NCI-H187 (cell line): ENCODE measurements at regions not wholly inside any gene's neighbourhood (a gene's known extent, or its start where the extent isn't known, plus 50 kb on each side); places are given as distances from the start of the nearest gene placed in this dataset.
"Not testable (repeated sequence)": the region's sequence is repeated elsewhere in the genome, so short reads cannot be mapped to it uniquely, and the experiment has no call there.

Experiments used
- DNase-seq, 2 experiments: peaks; one replicate each; lab custom pipeline; 2025; lab: John Stamatoyannopoulos, UW

DNA sequence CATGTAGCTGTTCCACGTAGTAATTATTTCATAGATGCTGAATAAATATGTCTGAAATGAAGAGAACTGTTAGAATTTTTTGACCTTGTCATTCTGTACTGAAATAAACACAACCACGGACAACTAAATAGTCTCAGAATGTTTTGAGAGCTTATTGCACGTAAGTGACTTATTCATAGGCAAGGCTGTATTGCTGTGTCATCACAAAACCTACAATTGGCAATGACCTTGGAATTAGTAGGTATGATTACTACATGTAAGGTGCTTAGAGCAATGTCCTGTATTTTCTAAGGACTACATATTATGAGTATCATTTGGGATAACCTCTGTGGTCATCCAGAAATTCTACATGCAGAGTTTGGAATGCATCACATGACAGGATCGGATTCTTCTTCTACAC is 237.2 kb upstream of the PUDP start:
- no peak for DNase-seq

- DNase-seq, result no peak
Measured at GRCh38 chrX:7378406-7378805, 230.5 kb upstream of the PUDP start.

GRCh38 chrX:7372825-7373525 is 225.0 kb upstream of the PUDP start:
- DNase-seq, result no peak

- DNase-seq, result no peak
Measured at GRCh38 chrX:7362111-7362510, 214.2 kb upstream of the PUDP start.

GRCh38 chrX:7351926-7352325 is 204.0 kb upstream of the PUDP start:
- no peak for DNase-seq

- peak; percentile 20 to 68 for DNase-seq
Measured at GRCh38 chrX:7347465-7347864, 199.5 kb upstream of the PUDP start.

DNA sequence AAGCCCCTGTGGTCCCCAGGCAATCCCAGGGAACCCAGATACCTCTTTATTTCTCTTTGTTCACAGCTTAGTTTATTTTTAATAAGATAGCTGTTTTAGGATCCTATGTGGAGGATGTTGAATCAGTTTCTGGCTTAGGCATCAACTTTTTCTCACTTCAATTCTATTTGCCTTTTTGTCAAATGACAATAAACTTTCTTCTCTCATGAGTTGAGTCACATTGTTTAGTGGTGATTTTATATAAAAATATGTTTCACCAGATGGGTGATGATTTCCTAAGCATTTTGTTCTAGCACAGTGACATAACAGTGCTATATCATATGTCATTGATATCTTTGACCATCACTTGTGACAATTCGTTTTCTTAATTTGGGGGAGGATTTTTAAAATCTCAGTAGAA is 198.1 kb upstream of the PUDP start:
- no peak for DNase-seq

DNA sequence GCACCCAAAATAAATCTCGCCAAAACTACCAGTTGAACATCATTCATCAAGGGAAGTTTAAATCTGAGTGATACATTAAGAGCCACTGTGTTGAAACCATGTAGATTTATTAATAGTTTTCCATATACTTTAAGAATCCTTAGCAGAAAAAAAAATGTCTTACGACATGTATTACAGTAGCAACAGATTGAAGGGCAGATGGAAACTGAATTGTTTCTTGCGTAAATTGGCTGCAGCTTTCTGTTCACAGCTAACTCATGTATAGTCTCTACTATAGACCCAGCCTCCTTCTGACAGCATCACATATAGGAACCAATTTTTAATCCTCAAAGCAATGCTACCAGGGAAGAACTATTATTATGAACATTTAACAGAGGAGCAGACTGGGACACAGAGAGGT is 195.2 kb upstream of the PUDP start:
- DNase-seq, result no peak

GRCh38 chrX:7335816-7336362 is 187.9 kb upstream of the PUDP start:
- not testable (repeated sequence) for DNase-seq

GRCh38 chrX:7334253-7334935 is 186.4 kb upstream of the PUDP start:
- no peak for DNase-seq

- no peak for DNase-seq
Measured at GRCh38 chrX:7330971-7331746, 183.2 kb upstream of the PUDP start.

DNA sequence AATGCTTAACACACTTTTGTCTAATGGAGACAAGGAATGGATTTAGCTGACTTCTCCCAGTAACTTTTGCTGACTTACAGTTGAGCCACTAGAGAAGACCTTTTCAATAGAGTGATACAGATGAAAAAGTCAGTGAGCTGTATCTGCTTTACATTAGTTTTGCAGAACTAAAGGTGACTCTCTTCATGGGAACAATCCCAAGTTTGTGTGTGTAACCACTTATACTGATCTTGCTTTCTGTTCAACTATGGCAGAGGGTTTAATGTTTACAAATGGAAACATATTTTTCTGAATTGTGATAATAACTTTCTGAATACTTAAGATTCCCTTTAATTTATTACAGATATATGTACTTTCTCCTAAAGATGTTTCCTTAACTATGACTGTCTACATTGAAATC is 182.6 kb upstream of the PUDP start:
- DNase-seq, result no peak

DNA sequence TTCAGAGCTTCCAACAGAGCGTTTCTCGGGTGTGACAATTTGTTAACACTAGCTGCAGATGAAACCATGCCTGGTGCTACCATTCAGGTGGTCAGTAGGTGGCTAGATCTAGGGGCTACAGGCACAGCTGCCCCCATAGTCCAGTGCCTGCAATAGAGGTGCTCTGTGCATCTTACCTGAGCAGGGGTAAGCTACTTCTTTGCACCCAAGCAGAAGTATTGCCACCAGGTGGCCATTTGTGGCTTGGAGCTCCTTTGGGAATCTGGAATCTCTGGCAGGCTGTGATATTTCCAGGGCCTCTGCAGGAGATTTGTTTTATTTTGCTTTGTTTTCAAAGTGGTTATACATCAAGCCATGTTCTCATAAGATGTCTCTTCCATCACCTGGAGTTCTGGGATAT is 170.7 kb upstream of the PUDP start:
- no peak for DNase-seq

- DNase-seq, result no peak
Measured at GRCh38 chrX:7318241-7318640, 170.3 kb upstream of the PUDP start.

DNA sequence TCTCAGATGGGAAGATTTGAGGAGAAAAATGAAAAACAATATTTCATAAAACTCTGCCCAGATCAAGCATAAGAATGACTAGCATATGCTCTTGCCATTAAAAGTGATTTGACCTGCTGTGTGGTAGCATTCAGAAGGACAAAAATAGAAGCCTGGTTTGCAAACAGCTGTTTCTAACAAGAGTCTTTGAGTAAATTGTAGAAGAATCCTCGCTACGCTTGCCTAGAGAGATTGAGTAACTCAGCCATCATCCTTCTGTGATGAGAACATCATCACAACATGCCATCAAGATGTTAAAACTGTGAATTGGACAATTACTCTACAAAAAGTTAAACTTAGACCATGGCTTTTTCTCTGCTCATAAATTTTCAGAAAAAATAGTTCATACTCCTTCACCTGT is 168.9 kb upstream of the PUDP start:
- no peak for DNase-seq

DNA sequence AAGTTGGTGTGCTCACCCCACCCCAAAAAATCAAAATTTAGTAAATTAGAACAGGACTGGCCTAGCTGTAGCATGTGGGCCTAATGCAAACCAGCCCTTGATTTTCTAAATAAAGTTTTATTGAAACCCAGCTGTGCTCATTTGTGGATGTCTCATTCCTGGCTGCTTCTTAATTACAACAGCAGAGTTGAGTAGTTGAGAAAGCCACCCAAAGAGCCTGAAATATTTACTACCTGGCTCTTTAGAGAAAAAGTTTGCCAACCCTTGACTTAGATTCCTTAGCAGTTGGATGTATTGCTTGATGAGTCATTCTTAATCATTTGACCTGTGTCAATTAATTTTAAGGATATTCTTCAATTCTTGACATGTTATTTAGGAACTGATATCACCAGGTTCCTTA is 168.3 kb upstream of the PUDP start:
- DNase-seq, result no peak

GRCh38 chrX:7314425-7314824 is 166.5 kb upstream of the PUDP start:
- no peak for DNase-seq

GRCh38 chrX:7307720-7308119 is 159.8 kb upstream of the PUDP start:
- no peak for DNase-seq

- no peak for DNase-seq
Measured at GRCh38 chrX:7294483-7294882, 146.5 kb upstream of the PUDP start.

- no peak for DNase-seq
Measured at GRCh38 chrX:7286168-7286837, 138.3 kb upstream of the PUDP start.

DNA sequence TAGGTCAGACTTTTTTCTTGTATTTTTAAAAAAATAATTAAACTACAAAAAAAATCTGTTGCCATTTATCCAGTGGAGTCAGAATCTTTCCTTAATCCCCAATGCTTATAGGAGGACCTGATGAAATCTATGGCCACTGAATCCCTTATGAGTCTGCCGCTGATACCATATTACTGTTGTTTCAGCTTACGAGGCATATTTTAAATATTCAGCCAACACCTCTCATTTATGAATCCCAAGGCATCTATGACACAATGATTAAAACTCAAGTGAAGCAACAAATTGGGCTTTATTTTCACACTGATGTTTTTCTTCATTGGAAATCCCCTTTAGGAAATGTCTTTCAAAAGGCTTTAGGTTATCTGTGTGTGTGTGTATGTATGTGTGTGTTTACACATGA is 137.8 kb upstream of the PUDP start:
- no peak for DNase-seq

GRCh38 chrX:7283741-7284140 is 135.8 kb upstream of the PUDP start:
- no peak for DNase-seq
